ENCODE measurements at regions not wholly inside any gene's neighbourhood (a gene's known extent, or its start where the extent isn't known, plus 50 kb on each side); places are given as distances from the start of the nearest gene placed in this dataset.
"Not testable (repeated sequence)": the region's sequence is repeated elsewhere in the genome, so short reads cannot be mapped to it uniquely, and the experiment has no call there.

- DNase-seq (ENCODE audit: low read depth in 2 of 2): no peak
These were observed 1570.5 kb upstream of the NUDT12 start for GRCh38 chr5:105133087-105133486.

GRCh38 chr5:105132581-105132980 is 1570.0 kb upstream of the NUDT12 start:
- no peak for DNase-seq (ENCODE audit: low read depth in 2 of 2)

GRCh38 chr5:105131045-105131444 is 1568.5 kb upstream of the NUDT12 start:
- no peak for DNase-seq (ENCODE audit: low read depth in 2 of 2)

DNA sequence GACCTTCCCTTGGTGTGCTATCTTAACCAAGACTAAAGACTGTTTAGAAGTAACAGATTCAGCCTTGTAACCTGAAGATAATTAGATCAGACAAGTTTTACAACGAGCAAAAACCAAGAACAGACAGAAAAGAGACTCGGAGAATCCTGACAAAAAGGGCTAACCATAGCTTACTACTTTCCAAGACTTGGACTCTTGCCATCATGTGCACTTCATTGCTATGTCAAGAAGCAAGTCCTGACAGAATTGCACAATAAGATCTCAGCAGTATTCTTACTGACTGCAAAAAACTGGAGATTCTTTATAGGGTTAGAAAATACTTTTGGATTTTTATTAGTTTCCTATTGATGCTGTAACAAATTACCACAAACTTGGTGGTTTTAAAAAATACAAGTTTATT is 1539.0 kb upstream of the NUDT12 start:
- DNase-seq (ENCODE audit: low read depth in 2 of 2): no peak

DNA sequence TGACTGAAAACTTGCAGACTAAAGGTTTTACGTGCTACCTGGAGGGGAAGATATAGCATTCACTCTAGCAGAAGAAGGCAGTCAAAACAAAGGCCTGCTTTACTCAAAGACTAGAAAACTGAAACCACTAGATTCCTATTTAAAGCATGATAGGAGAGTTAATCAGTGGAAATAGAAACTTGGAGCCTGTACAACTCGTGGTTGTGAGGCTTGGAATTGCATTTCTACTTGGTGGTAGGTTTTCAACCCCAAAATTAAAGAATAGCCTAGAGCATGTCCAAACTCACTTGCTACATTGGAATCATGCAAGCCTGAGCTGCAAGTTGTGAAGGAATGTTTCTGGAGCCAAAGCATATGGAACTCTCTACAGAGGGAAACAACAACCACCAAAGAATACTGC is 1526.4 kb upstream of the NUDT12 start:
- no peak for DNase-seq (ENCODE audit: low read depth in 2 of 2)

DNA sequence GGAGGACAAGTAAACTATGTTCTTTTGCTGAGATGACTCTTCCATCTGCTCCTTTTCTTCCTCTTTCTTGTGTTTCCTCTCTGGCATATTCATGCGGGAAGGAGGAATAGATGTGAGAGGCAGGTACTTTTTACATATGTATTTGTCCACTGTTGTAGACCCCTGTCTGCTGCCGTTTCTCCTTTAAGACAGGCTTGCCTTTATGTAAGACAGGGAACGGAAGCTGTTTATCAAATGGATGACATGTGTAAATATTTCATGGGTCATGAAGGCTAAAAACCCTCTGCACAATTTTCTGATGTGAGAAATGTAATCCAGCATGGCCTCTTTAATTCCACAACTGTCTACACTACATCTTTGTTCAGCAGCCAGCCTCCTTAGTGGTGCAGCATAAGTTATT is 1525.5 kb upstream of the NUDT12 start:
- no peak for DNase-seq (ENCODE audit: low read depth in 2 of 2)

GRCh38 chr5:105057893-105058292 is 1495.3 kb upstream of the NUDT12 start:
- DNase-seq (ENCODE audit: low read depth in 2 of 2): no peak

GRCh38 chr5:105057001-105057436 is 1494.4 kb upstream of the NUDT12 start:
- DNase-seq (ENCODE audit: low read depth in 2 of 2): no peak

- no peak for DNase-seq (ENCODE audit: low read depth in 2 of 2)
These were observed 1491.8 kb upstream of the NUDT12 start for GRCh38 chr5:105054406-105054805.

DNA sequence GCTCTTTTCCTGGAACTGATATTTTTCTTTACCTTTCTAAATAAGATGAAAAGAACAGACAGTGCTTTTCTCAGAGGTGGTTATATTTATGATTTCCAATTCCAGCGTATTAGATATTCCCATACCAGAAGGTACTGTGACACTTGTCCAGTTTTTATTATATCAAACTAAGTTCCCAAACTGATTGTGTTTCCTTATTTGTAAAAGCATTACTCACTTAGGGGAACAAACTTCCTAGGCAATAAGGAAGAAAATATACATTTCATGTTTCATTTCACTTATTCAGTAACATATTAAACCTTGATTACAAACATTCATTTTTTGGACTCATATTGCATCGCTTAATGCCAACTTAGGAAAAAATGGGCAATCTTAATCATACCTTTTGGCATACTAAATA is 1480.0 kb upstream of the NUDT12 start:
- no peak for DNase-seq (ENCODE audit: low read depth in 2 of 2)

DNA sequence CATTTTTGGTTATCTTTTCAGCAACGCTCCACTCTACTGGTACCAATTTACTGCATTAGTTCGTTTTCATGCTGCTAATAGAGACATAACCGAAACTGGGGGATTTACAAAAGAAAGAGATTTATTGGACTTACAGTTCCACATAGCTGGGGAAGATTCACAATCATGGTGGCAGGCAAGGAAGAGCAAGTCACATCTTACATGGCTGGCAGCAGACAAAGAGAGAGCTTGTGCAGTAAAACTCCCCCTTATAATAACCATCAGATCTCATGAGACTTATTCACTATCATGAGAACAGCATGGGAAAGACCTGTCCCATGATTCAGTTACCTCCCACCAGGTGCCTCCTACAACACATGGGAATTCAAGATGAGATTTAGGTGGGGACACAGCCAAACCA is 1474.2 kb upstream of the NUDT12 start:
- DNase-seq (ENCODE audit: low read depth in 2 of 2): not testable (repeated sequence)

DNA sequence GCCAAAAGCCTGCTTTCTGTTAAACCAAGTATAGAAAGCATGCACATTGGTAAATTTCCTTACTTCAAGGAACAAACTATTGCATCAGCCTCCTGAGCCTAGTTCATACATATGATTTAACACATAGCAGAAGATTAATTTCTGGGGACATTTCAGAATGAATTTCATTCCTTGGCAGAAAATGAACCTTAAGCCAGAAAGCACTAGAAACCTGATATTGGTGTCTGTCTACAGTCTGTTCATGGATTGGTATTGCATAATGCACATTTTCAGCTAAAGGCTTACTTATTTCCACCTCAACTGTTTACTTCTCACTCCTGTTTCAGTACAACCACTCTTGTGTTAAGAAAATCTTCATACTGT is 1471.8 kb upstream of the NUDT12 start:
- no peak for DNase-seq (ENCODE audit: low read depth in 2 of 2)

DNA sequence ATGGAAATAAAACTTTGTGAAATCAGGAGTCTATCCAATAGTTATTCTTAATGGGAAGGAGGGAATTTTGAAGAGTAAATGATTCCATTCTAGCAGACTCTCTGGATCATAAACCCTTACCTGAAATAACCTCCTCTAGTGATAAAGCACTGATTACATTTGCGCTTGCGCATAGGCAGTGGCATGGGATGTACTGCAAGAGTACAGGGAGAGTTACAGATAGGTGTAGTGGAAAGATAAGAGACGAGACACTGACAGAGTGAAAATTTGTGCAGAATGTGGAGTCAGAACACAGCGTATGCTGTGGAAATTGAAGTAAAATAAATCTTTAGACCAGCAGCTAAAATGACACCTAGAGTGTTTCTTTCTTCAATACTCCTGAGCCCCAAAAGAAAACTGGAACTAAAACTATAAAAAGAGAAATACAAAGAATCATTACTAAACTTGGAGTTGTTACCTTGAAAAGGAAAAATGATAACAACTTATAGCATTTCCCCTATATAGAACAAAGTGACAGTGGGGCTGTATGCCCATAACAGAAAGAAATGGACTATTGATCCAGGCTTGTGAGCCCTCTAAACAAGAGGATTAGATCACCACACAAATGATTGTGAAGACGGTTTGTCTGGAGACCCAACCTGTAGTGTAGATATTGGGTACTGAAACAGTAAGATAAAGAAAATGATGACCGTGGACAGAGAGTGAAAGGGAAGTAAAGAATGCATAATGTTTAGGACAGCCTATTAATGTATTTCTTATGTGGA is 1471.2 kb upstream of the NUDT12 start:
- DNase-seq (ENCODE audit: low read depth in 2 of 2): no peak

GRCh38 chr5:105032917-105033316 is 1470.3 kb upstream of the NUDT12 start:
- DNase-seq (ENCODE audit: low read depth in 2 of 2): no peak

- DNase-seq (ENCODE audit: low read depth in 2 of 2): no peak
These were observed 1467.6 kb upstream of the NUDT12 start for GRCh38 chr5:105030153-105030552.

- DNase-seq (ENCODE audit: low read depth in 2 of 2): no peak
These were observed 1452.5 kb upstream of the NUDT12 start for GRCh38 chr5:105015098-105015497.

DNA sequence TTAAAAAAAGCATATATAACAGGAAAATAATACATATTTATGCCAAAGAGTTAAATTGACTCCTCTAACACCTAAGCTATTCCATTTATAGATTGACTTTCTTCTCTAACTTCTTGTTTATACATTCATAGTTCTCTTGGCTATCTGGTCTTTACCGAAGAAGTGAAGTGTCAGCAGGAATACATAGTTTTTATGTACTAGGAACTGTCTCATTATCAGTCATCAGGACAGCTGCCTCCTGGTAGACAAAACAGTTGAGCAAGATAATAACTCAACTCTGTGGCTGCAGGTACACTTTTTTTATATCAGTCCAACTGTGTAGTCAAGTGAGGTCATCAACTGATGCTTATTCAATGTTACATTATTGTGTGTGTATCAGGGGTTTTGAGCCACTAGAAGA is 1436.0 kb upstream of the NUDT12 start:
- DNase-seq (ENCODE audit: low read depth in 2 of 2): no peak

- DNase-seq (ENCODE audit: low read depth in 2 of 2): no peak
These were observed 1435.6 kb upstream of the NUDT12 start for GRCh38 chr5:104998169-104998568.

DNA sequence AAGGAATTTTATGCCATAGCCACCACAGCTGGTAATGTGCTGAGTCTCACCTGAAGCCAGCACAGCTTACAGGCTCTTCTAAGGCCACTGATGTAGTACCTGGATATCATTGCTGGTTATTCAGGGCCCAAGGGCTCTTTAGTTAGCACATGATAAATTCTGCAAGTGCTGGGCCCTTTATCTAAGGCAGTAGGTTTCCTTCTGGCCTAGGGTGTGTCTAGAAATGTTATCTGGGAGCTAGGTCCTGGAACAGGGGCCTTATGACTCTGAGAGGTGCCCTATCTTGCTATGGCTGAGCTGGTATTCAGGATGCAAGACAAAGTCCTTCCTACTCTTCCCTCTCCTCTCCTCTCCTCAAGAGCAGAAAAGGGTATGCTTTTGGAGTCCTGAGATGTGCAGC is 1424.5 kb upstream of the NUDT12 start:
- no peak for DNase-seq (ENCODE audit: low read depth in 2 of 2)

- no peak for DNase-seq (ENCODE audit: low read depth in 2 of 2)
These were observed 1414.9 kb upstream of the NUDT12 start for GRCh38 chr5:104977529-104977928.

DNA sequence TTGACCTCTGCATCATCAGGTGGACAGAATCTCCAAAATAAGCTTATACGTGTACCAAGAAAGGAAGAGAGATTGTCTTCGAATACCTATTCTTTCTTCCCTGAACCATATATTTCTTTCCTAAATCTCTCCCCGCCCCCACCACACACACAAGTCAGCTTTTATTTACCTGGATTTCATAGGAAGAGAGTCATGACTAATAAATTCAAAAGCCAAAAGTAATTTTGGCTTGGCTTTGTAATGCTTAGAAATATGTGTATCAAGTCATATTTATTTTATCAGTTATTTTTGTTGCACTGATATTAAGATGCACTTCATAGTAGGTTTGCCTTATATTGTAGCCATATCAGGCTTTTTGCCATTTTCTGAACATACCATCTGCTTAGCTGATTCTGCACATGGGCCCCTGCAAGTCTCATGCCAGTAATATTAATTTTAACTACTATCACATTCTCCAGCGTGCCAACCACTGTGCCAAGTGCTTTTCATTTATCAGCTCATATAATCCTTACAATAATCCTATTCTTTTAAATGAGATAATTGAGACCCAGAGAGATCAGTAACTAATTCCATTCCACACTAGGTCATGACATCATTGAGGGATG is 1405.3 kb upstream of the NUDT12 start:
- no peak for DNase-seq (ENCODE audit: low read depth in 2 of 2)

DNA sequence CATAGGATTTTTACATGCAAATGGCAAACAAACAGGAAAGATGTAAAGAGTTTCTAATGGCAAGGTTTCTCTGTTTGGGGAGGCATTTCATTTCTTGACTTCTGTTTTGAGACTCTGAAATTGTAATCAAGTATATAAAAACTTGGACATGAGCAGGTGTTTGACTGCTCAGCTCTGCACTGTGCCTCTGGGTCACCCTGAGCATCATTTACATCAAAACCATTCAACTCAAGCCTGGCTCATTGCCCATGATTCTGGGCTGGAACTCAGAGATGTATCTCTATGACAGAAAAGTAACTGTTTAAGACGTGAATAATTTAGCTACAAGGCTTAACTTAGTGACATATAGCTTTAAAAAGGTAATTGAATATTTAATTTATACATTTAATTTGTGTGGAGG is 1402.4 kb upstream of the NUDT12 start:
- DNase-seq (ENCODE audit: low read depth in 2 of 2): no peak

DNA sequence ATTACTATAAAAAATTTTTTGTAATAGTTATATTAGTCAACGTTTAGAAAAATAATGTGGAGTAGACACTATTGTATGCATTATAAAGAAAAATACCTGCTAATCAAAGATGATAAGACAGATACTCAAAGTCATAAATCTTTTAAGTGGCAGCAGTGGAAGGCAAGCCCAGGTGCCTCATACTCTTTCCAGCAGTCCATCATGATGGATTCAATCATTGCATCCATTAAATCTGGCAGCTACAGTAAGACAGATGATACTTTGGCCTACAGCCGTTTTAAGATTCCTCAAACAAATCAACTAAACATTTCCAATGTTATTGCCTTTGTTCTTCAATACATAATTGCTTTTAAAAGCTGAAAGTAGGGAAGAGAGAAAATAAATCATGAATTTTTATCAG is 1392.9 kb upstream of the NUDT12 start:
- no peak for DNase-seq (ENCODE audit: low read depth in 2 of 2)

DNA sequence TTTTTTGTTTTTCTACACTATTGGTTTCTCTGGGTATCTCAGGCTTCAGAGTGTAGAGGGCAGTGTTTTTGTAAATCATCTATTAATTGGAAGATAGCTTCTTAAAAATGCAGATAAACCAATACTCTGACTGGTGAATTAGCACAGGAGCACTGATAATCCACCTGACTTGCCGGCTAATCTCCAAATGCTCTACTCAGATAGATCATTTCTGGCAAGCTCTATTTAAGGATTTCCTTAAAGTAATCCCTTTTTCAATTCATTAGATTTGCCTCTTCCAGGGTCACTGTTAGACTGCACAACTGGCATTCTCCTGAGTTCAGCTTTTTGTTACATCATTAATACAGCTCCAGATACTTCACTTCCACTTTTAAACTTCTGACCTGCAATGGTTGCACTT is 1390.3 kb upstream of the NUDT12 start:
- DNase-seq (ENCODE audit: low read depth in 2 of 2): no peak

Measured in dermis microvascular lymphatic vessel endothelial cell (primary cell).